HG03460 (cell line): ENCODE measurements at regions not wholly inside any gene's neighbourhood (a gene's known extent, or its start where the extent isn't known, plus 50 kb on each side); places are given as distances from the start of the nearest gene placed in this dataset.

Experiments
- ATAC-seq: cut with Tn5 transposase; IDR thresholded peaks from one replicate; pipeline ENCODE4 v1.9.1; 2021; ENCODE audit not compliant: unreplicated experiment

DNA sequence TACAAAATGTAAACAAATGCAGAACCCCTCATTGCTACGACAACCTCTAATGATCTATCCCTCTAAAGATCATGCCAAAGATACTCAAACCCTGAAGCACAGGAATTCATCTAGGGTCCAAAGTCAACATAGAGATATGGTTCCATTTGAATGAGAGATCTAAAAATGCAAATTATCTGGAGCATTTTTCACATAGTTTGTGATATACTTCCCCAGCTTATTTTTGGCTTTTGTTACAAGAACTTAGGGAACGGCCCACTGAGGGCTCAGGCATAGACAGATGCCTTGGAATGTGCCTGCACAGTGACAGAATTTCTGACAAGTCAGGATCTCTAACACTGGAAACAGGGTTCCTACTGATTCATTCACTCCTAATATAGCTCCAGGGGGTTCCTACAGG, 258.9 kb upstream of the THBS1 start:
- no peak for ATAC-seq

DNA sequence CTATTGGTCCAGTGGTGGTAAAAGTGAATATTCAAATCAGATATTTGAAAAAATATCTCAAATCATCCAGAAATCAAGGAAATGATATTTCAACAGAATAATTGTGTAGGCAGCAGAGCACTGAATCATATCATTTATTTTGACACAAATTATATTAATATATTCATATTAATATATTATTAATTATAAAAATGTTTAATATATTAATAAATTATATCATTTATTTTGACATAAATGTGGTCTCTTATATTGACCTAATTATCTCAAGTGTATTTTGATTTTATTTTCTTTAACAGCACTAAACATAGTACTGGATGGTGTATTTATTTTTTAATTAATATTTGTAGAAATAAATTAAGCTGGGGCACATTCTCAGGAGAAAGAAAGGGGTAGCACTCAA, 257.7 kb upstream of the THBS1 start:
- ATAC-seq = no peak

DNA sequence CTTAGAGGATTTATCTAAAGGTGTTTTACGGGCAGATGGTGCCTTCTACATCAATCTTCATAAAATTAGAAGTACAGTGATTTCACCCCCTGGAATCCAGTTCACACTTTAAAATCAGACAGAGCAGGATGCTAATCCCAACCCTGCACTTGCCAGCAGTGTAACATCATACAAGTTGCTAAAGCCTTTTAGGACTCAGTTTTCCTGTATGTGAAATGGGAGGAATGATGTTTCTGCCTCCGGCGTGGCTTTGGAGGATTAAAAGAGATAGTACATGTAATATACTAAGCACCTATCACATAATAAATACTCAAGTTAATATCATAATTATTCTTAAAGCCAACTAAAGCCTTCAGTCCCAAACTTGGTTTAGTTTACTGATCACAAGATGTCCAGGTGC, 257.2 kb upstream of the THBS1 start:
- ATAC-seq = no peak

DNA sequence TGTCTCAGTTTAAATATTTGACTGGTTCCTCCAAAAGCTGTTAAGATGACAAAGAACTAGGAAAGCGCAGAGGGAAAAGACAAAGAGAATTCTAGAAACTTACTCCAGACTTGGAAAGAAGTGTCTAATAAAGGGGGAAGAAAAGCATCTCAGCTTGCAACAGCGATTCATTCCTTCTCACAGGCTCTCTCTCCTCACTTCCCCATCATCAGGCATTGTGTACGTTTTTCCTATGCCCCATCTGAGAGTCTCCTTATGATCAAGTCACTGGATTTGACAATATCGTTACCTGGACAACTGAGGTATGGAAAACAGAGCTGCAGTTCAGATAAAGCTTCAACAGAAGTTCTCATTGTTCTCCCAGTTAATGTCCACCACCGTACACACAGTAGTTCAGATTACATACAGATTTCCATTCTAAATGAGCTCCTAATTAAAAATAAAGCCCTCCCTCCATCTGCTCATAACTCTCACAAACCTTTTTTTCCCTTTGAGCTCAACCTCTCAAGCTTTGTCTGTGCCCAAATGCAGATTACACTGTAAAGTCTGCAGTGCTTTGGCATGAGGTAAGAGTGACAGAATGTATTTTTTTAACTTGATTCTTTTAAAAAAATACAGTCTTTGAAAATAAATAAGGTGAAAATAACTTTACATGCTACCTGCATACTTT, 254.4 kb upstream of the THBS1 start:
- no peak for ATAC-seq

DNA sequence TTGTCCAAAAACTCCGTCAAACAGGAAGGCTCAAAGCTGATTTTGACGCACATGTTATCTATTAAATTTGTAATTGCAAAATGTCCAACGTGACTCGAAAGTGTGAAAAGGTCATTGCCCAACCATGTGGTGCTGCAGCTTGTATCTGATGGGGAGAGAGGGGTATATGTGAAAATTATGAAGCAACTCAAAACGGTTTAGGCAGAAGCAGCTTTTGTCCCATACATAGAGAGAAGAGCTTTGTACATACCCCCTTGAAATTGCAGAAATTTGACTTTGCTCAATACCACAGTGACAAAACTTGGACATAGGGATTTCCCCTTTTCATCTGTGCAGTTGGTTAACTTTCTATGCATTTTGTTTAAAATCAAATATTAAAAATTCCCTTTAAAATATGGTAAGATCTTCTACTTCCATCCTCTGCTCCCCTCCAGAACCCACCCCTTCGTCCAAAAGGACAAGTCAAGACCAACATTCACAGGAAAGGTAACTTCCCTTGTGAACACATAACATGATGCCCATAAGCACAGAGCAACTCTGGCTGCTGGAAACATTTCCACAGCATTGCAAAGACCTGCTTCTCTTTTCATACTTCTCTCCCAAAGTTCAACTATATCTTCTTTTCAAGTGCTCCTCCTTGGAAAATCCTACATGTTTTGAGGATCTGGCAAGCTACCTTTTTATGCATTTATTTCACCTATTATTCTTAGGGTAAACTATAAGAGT, 253.7 kb upstream of the THBS1 start:
- ATAC-seq = no peak

DNA sequence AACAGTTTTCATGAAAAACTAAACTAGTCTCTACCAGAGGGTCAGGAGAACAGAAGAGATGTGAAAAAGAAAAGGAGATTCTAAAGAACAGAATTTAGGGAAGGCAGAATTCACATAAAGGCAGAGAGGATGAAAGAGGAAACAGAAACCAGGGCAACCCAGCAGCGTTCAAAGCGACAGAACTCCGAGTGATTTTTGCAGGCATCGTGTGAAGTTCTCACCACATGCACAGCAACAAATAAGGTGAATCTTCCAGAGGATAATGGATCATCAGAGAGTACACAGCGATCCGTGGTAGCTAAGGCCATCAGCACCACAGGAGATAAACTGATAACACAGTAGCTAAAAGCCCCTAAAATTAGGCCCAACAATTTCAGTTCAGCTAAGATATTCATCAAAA, 250.8 kb upstream of the THBS1 start:
- ATAC-seq = no peak

DNA sequence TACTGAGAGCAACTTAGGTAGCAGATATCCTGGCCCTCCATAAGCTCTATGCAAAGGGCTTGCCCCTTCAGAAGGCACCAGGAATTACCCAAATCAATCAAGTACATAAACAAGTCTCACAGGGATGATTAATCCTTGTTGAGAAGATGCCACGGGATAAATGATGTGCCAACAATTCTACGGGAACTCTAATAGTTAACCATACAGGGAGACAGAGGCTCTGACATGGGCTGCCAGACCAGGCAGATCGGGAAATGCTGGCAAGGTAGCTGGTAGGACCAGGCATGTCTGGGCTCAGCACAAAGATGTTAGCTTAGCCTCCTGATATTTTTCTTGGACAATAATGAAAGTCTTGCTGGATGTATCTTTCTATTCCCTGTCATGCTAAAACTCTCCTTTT, 249.3 kb upstream of the THBS1 start:
- ATAC-seq = no peak

DNA sequence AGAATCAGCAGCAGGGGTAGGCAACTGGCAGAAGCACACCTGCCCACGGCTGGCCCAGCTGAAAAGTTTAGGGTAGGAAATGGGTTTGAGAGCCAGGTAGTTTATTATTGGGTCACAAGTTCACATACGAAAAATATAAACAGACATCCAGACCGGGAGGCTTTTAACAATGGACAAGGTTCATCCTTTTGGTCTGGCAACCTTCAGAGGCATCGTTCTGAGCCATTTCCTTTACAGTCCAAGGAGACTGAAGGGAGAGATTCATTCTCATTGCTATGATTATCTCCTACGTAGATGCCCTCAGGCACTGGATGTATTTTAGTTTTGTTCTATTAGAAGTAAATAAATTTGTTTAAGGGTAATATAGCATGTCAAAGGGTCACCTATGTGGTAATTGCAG, 248.0 kb upstream of the THBS1 start:
- no peak for ATAC-seq

DNA sequence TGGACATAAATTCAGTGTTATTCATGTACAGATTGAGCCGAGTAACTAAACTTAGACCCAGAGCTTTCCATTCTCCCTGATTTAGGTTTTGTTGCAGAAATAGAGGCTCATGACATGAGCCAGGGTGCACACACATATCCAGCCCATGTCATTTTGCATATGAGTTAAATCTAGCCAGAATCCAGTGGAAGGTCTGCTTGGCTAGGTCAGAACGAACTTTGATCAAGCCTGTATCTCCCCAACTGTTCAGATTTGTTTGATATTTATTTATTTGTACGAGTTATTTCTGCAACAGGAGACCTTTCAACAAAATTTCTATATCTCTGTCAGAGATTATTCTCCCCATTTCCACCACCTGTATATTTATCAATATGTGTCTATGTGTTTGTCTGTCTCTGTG, 247.5 kb upstream of the THBS1 start:
- no peak for ATAC-seq

DNA sequence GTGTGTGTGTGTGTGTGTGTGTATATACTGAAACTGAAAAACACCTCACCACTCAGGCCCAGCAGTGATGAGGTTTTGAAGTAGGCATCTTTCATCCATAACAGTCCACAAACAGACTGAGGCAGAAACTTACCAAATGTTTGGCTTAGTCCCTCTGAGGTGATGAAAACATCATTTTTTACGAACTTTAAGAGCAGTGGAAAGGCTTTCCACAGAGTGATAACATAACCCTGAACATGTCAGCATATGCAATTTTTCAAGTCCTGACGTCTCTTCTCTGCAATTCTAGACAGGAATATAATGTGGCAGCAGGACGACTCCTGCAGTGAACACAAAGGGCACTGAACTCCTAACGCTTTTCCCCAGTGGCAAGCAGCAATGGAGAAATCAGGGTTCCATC, 247.0 kb upstream of the THBS1 start:
- ATAC-seq = no peak

DNA sequence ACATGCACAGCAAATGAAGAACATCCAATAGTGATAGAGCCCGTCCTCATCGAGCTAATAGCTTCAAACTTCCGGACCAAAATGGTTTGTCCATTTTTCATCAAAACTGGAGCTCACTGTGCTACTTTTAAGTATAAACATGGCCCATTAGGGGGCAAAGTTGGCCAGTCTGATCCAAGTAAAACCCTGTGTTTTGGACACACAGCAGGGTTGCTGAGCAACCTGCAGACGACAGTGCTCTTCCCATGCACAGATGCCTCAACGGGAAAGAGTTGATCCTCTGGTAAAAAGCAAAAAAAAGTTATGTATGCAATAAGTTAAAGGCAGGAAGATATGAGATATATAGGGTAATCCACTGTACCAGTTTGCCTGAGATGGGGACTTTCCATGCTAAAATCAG, 244.0 kb upstream of the THBS1 start:
- ATAC-seq = no peak

DNA sequence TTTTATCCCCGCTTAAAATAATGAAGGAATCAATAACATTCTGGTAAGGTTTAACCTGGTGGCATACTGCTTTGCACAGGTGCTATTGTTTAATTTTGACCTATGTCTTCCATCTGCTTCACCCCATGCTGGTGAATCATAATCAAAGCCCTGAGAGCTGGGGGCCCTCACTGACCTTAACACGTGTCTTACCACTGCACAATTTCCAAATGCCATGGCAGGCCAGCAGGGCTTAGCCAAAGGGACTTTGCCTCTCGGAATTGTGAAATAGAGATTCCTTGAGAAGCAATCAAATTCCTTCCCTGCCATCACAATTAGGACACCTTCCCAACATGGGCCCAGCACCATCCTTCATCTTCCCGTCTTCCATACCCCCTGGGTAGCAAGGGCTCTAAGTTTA, 242.6 kb upstream of the THBS1 start:
- no peak for ATAC-seq

DNA sequence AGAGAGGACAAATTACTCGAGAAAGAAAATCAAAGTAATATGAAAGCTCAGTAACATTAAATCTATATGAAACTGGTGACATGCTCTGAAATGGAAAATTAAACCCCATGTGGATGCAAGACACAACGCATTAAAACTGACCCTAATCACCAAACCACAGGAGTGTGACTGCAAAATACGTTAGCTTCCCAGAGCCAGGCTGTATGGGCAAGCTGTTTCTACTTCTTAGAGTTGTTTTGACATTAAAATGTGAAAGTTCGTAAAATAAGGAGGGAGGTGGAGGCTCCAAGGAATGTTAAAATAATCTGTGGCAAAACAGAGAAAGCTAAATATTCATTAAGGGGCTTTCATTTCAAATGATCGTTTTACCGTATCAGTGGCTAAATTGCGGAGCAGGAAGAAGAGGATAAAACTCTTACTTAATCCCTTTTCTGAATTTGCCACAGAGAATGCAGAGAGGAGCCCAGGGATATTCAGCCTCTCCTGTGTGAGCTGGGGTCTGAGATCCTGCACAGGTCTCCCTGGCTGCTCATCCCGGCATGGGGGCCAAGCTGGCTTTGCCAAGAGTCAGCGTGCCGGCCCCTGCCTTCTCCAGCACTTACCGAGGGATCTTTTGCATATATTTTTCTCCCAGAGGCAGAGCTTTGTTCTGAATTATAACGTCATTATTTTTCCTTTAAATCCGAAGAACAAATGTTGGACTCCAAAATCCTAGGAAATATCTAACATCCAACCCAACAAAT, 239.8 kb upstream of the THBS1 start:
- ATAC-seq = no peak

DNA sequence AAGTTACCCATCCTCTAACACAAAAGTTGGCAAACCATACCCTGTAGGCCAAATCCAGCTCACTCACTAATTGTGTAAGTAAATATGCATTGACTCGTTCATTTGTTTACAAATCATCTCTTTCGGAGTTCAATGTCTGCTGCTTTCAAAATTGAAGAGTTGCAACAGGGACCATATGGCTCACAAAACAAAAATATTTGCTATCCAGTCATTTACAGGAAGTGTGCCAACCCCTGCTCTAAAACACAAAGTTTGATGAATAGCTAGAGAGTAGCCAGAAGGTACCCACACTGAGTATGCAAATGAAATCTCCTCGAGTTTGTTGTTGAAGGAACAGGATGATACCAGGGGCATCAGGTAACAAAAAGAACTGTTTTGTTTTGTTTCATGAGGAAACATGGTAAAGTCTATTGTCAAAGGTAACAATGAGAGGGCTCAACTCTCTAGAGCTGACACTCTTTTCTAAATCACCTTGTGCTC, 236.2 kb upstream of the THBS1 start:
- ATAC-seq = no peak

DNA sequence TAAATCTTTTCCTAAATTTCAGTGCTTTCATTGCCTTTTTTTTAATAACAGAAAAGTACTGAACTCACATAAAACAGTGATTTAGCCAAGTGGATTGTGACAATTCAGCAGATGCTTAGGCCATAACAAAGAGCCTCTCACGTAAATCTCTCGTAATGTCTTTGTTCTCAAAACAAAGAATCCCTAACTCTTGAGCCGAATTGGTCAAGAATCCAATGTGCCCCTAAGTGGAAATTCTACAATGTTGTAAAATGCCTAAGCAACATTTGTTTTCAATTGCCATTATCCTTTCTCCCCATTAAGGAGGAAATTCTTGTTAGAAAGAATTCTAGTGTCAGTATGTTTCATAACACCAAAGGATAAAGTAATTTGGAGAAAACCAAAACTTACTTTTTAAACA, 235.7 kb upstream of the THBS1 start:
- ATAC-seq = no peak

DNA sequence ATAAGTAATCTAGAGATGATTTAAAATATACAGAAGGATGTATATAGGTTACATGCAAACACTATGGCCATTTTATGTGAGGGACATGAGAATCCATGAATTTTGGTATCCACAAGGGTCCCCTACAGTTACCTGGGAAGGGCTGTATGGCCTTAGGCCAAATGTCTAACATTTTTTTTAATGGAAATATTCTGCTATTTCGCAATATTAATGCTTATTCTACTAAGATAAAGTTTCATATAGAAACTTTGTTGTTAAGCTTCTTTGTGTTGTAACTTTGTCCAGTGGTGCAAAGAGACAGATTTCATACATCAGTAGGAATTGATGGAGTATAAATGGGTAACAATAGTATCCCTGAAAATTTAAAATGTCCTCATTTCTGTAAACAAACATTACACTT, 233.4 kb upstream of the THBS1 start:
- ATAC-seq = no peak

DNA sequence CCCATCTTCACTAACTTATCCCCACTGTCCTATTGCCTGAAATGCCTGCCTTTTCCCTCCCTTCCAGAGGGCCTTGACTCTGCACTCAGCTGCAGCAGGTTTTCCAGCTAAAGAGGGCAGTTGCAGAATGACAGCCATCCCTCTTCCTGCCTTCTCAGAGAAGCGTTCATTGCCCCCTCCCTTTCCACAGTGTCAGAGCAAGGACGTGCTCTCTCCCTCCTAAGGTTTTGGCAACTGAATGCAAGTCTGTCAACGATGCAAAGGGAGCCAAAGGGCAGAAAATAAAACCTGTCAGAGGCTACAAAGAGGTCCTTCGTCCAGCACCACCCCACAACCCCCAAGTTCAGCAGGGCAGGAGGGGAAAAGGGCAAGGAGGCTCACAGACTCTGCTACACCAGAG, 230.1 kb upstream of the THBS1 start:
- ATAC-seq = no peak

DNA sequence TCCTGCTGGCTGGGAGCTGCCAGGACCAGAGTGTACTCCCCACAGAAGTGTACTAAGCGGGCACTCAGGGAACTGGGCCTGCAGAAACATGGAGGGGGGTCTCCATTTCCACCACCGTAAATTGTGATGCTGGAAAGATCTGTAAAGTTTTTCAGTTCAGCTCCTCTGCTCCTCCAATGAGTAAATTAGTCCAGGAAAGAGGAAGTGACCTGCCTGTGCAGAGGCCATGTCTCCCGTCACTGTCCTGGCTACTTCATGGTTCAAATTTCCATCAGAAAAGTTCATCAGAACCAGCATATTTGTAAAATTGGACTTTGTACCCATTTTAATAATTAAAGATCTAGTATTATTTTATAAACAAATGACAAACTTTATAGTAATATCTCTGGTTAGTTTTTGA, 226.7 kb upstream of the THBS1 start:
- no peak for ATAC-seq

DNA sequence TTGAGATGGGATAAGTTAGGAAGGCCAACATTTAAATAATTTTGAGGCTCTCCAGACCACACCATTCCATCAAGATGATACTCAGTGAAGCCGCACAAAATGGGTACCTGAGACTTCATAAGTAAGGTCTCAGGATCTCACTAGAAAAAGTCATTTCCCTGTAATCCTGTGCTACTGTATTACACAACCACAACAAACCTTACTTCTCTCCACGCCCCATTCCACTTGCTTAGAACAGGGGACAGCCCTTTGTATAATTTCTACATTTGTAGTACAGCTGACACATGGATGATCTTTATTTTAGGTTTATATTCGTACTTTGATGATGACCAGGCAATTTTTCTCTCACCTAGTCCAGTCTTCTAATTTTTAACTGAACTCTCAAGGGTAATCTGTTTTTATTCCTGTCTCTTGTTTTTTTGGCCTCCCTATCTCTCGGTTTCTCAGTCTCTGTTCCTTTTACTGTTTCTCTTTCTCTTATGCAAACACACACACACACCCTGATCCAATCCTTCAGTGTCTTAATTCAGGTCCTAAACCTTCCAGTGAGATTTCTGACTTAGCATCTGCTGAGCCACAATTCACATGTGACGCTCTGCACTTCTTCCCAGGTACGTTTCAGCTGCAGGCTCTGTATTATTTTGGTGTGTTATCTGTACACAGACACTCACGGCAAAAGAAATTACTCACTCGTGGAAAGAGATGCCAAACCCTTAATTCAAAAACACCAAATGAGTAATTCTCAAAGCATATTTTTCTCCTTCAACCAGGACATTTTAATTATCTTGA, 223.2 kb upstream of the THBS1 start:
- no peak for ATAC-seq

DNA sequence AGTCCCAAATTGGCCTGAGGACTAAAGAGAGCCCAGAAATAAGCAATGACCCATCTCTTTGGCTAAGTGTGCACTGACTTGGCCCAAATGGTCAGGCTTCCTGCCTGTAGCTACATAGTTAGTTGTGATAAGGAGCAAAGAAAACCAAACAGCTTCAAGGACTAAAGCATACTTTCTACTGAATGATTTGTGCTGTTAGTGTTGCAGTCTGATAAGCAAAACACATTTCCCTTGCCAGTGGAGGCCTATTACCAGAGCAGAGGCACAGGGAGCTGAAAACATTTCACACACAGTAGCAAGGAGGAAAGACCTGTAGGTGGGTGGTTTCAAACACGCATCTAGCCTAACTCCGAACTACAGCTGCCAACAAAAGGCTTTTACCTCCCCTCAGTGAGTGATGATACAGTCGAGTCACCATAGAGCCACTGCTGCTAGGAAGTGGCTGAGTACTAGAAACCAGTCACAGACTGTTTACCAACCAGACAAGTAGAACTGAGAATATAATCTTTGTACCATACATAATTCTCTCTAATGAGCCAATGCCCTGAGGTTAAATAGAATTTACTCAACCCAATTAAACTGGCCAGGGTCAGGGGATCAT, 222.3 kb upstream of the THBS1 start:
- ATAC-seq = no peak

DNA sequence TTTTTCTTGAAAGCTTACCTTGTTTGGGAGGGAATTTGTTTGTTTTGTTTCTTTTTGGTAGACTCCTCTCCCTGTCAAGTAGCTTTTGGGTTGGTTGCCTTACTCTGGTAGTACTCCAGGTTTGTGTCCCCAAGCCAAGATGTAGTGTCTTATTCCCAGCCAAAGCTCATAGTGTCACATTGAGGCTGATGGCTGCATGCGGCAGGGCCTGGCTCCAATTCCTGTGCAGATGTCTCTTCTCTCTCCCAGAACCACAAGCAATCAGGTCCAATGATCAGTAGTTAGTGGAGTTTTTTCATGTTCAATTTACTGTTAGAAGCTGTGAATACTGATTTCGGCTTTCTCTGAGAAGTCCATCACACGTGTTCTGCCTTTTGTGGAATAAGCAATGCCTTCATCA, 221.1 kb upstream of the THBS1 start:
- ATAC-seq = no peak
